Activated naive CD8-positive, alpha-beta T cell treated with anti-CD3 and anti-CD28 coated beads, Interleukin-2, amount 10 ng/mL, durations not matched to agents 7 days and 5 days (primary cell): ENCODE measurements at regions not wholly inside any gene's neighbourhood (a gene's known extent, or its start where the extent isn't known, plus 50 kb on each side); places are given as distances from the start of the nearest gene placed in this dataset.
"Not testable (repeated sequence)": the region's sequence is repeated elsewhere in the genome, so short reads cannot be mapped to it uniquely, and the experiment has no call there.

Experiments
- ATAC-seq: fragments of 150-1000 bp; cut with Tn5 transposase; one replicate; pipeline ENCODE4 v1.10.0; 2021; ENCODE audit warnings: low read depth, moderate library complexity
- POLR2A ChIA-PET: fragments of 350-600 bp; sonication (Branson Sonifier 250); formaldehyde crosslinking; loops from one replicate; lab custom pipeline; 2021; ENCODE audit warnings: antibody characterized with exemption; lab: Charles Lee
- DNase-seq: peaks from one replicate; pipeline ENCODE4 v3.0.0; 2021
- H3K27ac Mint-ChIP-seq: one replicate; pipeline ENCODE4 v1.8.0; 2022; ENCODE audit warnings: mild to moderate bottlenecking, mixed read lengths
- H3K27me3 Mint-ChIP-seq: one replicate; pipeline ENCODE4 v1.8.0; 2022; ENCODE audit warnings: mild to moderate bottlenecking, moderate library complexity, mixed read lengths
- H3K36me3 Mint-ChIP-seq: one replicate; pipeline ENCODE4 v1.8.0; 2021; ENCODE audit warnings: mild to moderate bottlenecking, mixed read lengths
- H3K4me1 Mint-ChIP-seq: one replicate; pipeline ENCODE4 v1.8.0; 2021; ENCODE audit warnings: mixed read lengths
- H3K4me3 Mint-ChIP-seq: one replicate; pipeline ENCODE4 v1.8.0; 2022; ENCODE audit warnings: mild to moderate bottlenecking, moderate library complexity, mixed read lengths
- H3K9me3 Mint-ChIP-seq: one replicate; pipeline ENCODE4 v1.8.0; 2021; ENCODE audit warnings: mixed read lengths

- H3K4me1 Mint-ChIP-seq, H3K4me3 Mint-ChIP-seq, ATAC-seq, DNase-seq, H3K36me3 Mint-ChIP-seq, H3K27ac Mint-ChIP-seq, H3K9me3 Mint-ChIP-seq, POLR2A ChIA-PET, H3K27me3 Mint-ChIP-seq: not testable (repeated sequence)
Measured at GRCh38 chr15:61362912-61363311, 133.8 kb upstream of the RORA start.

- POLR2A ChIA-PET, result no interaction called here
Measured at GRCh38 chr15:61344293-61344692, 115.2 kb upstream of the RORA start.

GRCh38 chr15:61342390-61342789 lies 113.3 kb upstream of the RORA start:
- peaks cover 6% of the 10 kb centered on the region for H3K9me3 Mint-ChIP-seq
- ATAC-seq (no peak), DNase-seq (no peak)
- no peak overlapping the region for H3K27ac Mint-ChIP-seq
- H3K4me3 Mint-ChIP-seq, result no peak overlapping the region
- no peaks in the 10 kb centered on the region for H3K4me1 Mint-ChIP-seq
- H3K36me3 Mint-ChIP-seq, result no peaks in the 10 kb centered on the region
- POLR2A ChIA-PET, result no interaction called here
- peaks cover 5% of the 10 kb centered on the region for H3K27me3 Mint-ChIP-seq

More at GRCh38 chr15:61344293-61344692, 115.2 kb upstream of the RORA start:
- Mint-ChIP-seq H3K36me3 (no peaks in the 10 kb centered on the region), H3K27ac (no peak overlapping the region), H3K9me3 (peaks cover 6% of the 10 kb centered on the region), H3K4me1 (no peaks in the 10 kb centered on the region), H3K4me3 (no peak overlapping the region), H3K27me3 (peaks cover 5% of the 10 kb centered on the region)
- ATAC-seq (no peak), DNase-seq (no peak)

GRCh38 chr15:61339516-61339915 lies 110.4 kb upstream of the RORA start:
- Mint-ChIP-seq H3K9me3 (no peaks in the 10 kb centered on the region), H3K27me3 (peaks cover 5% of the 10 kb centered on the region), H3K27ac (no peak overlapping the region), H3K4me1 (no peaks in the 10 kb centered on the region), H3K36me3 (no peaks in the 10 kb centered on the region), H3K4me3 (no peak overlapping the region)
- no peak for ATAC-seq
- DNase-seq, result no peak
- POLR2A ChIA-PET, result no interaction called here

- Mint-ChIP-seq H3K4me1 (no peaks in the 10 kb centered on the region), H3K4me3 (no peak overlapping the region), H3K36me3 (no peaks in the 10 kb centered on the region), H3K27me3 (no peaks in the 10 kb centered on the region), H3K27ac (no peak overlapping the region), H3K9me3 (no peaks in the 10 kb centered on the region)
- DNase-seq (no peak), ATAC-seq (no peak)
- POLR2A ChIA-PET, result no interaction called here
Measured at GRCh38 chr15:61337541-61337940, 108.4 kb upstream of the RORA start.

GRCh38 chr15:61336026-61336638 lies 107.0 kb upstream of the RORA start:
- H3K36me3 Mint-ChIP-seq, result no peaks in the 10 kb centered on the region
- H3K4me1 Mint-ChIP-seq, result no peaks in the 10 kb centered on the region
- ATAC-seq, result no peak
- peaks cover 5% of the 10 kb centered on the region for H3K27me3 Mint-ChIP-seq
- H3K9me3 Mint-ChIP-seq, result no peaks in the 10 kb centered on the region
- POLR2A ChIA-PET, result no interaction called here
- H3K27ac Mint-ChIP-seq, result no peak overlapping the region
- DNase-seq, result no peak
- H3K4me3 Mint-ChIP-seq, result no peak overlapping the region

- H3K9me3 Mint-ChIP-seq, POLR2A ChIA-PET, H3K27ac Mint-ChIP-seq, H3K4me3 Mint-ChIP-seq, H3K27me3 Mint-ChIP-seq, DNase-seq, H3K36me3 Mint-ChIP-seq, H3K4me1 Mint-ChIP-seq, ATAC-seq: not testable (repeated sequence)
Measured at GRCh38 chr15:61334714-61335113, 105.6 kb upstream of the RORA start.

- peaks cover 15% of the 10 kb centered on the region for H3K27me3 Mint-ChIP-seq
- no peak overlapping the region for H3K27ac Mint-ChIP-seq
- no peaks in the 10 kb centered on the region for H3K36me3 Mint-ChIP-seq
- no peaks in the 10 kb centered on the region for H3K4me1 Mint-ChIP-seq
- no peak overlapping the region for H3K4me3 Mint-ChIP-seq
- H3K9me3 Mint-ChIP-seq, result no peaks in the 10 kb centered on the region
- ATAC-seq (no peak), DNase-seq (no peak)
- POLR2A ChIA-PET, result no interaction called here
Measured at GRCh38 chr15:61331019-61331418, 101.9 kb upstream of the RORA start.

- POLR2A ChIA-PET, result no interaction called here
- H3K27me3 Mint-ChIP-seq, result peaks cover 19% of the 10 kb centered on the region
- no peaks in the 10 kb centered on the region for H3K36me3 Mint-ChIP-seq
- no peaks in the 10 kb centered on the region for H3K4me1 Mint-ChIP-seq
- ATAC-seq (no peak), DNase-seq (no peak)
- H3K9me3 Mint-ChIP-seq, result no peaks in the 10 kb centered on the region
- no peak overlapping the region for H3K4me3 Mint-ChIP-seq
- H3K27ac Mint-ChIP-seq, result no peak overlapping the region
Measured at GRCh38 chr15:61327019-61327631, 98.0 kb upstream of the RORA start.

- Mint-ChIP-seq H3K36me3 (no peaks in the 10 kb centered on the region), H3K9me3 (no peaks in the 10 kb centered on the region), H3K27ac (no peak overlapping the region), H3K4me1 (no peaks in the 10 kb centered on the region), H3K4me3 (no peak overlapping the region), H3K27me3 (peaks cover 6% of the 10 kb centered on the region)
- DNase-seq (no peak), ATAC-seq (no peak)
- POLR2A ChIA-PET, result no interaction called here
Measured at GRCh38 chr15:61319892-61320291, 90.8 kb upstream of the RORA start.

- POLR2A ChIA-PET, result no interaction called here
- Mint-ChIP-seq H3K36me3 (no peaks in the 10 kb centered on the region), H3K27ac (no peak overlapping the region), H3K9me3 (no peaks in the 10 kb centered on the region), H3K27me3 (peaks cover 6% of the 10 kb centered on the region), H3K4me1 (no peaks in the 10 kb centered on the region), H3K4me3 (no peak overlapping the region)
- DNase-seq (no peak), ATAC-seq (no peak)
Measured at GRCh38 chr15:61318802-61319525, 89.9 kb upstream of the RORA start.

GRCh38 chr15:61318301-61318700 lies 89.2 kb upstream of the RORA start:
- no peaks in the 10 kb centered on the region for H3K36me3 Mint-ChIP-seq
- no peaks in the 10 kb centered on the region for H3K9me3 Mint-ChIP-seq
- no peak for DNase-seq
- no peaks in the 10 kb centered on the region for H3K4me1 Mint-ChIP-seq
- no peak for ATAC-seq
- peaks cover 6% of the 10 kb centered on the region for H3K27me3 Mint-ChIP-seq
- no peak overlapping the region for H3K27ac Mint-ChIP-seq
- no peak overlapping the region for H3K4me3 Mint-ChIP-seq
- POLR2A ChIA-PET, result no interaction called here

- Mint-ChIP-seq H3K27me3 (peaks cover 2% of the 10 kb centered on the region), H3K27ac (no peak overlapping the region), H3K4me3 (no peak overlapping the region), H3K36me3 (no peaks in the 10 kb centered on the region), H3K4me1 (no peaks in the 10 kb centered on the region), H3K9me3 (no peaks in the 10 kb centered on the region)
- POLR2A ChIA-PET, result no interaction called here
- no peak for DNase-seq
- no peak for ATAC-seq
Measured at GRCh38 chr15:61315471-61315870, 86.4 kb upstream of the RORA start.

- no peak for DNase-seq
- no peak for ATAC-seq
- H3K4me3 Mint-ChIP-seq, result no peak overlapping the region
- H3K27ac Mint-ChIP-seq, result no peak overlapping the region
- H3K36me3 Mint-ChIP-seq, result no peaks in the 10 kb centered on the region
- no peaks in the 10 kb centered on the region for H3K4me1 Mint-ChIP-seq
- peaks cover 2% of the 10 kb centered on the region for H3K27me3 Mint-ChIP-seq
- no peaks in the 10 kb centered on the region for H3K9me3 Mint-ChIP-seq
- POLR2A ChIA-PET, result no interaction called here
Measured at GRCh38 chr15:61314427-61314826, 85.3 kb upstream of the RORA start.
